BE2C (cell line): ENCODE measurements at regions not wholly inside any gene's neighbourhood (a gene's known extent, or its start where the extent isn't known, plus 50 kb on each side); places are given as distances from the start of the nearest gene placed in this dataset.
A peak's percentile ranks its signal among the peaks of the same experiment; 100 is the strongest.

Experiments
- DNase-seq: peaks from one replicate; pipeline ENCODE4 v3.0.0-alpha.2; 2020
- H3K27me3 ChIP-seq: fragments of 250-450 bp; sonication (Bioruptor Pico); 2 replicates; pipeline ENCODE4 v1.5.1; 2020; ENCODE audit warnings: mild to moderate bottlenecking
- H3K36me3 ChIP-seq: fragments of 250-450 bp; sonication (Bioruptor Pico); 2 replicates; pipeline ENCODE4 v1.5.1; 2020; ENCODE audit warnings: mild to moderate bottlenecking
- H3K4me1 ChIP-seq: fragments of 250-450 bp; sonication (Bioruptor Pico); 2 replicates; pipeline ENCODE4 v1.5.1; 2020
- H3K4me3 ChIP-seq: 2 replicates; pipeline ENCODE4 v1.5.1; 2011; ENCODE audit warnings: low read depth, low read length
- H3K9me3 ChIP-seq: fragments of 250-450 bp; sonication (Bioruptor Pico); 2 replicates; pipeline ENCODE4 v1.5.1; 2020
- CTCF ChIP-seq: IDR thresholded peaks from 2 replicates; pipeline ENCODE4 v1.5.1; 2012; ENCODE audit warnings: mild to moderate bottlenecking, low read depth, low read length

GRCh38 chr15:93983526-93983925, 247.8 kb upstream of the MCTP2 start:
- Histone ChIP-seq H3K27me3 (no peaks in the 10 kb centered on the region), H3K4me3 (no peak overlapping the region), H3K36me3 (no peaks in the 10 kb centered on the region), H3K9me3 (no peaks in the 10 kb centered on the region), H3K4me1 (no peaks in the 10 kb centered on the region; the same call in 1 of the 2 replicates)
- DNase-seq = no peak
- no peak for TF ChIP-seq CTCF

- no peak for DNase-seq
- H3K36me3 ChIP-seq = no peaks in the 10 kb centered on the region
- H3K9me3 ChIP-seq = no peaks in the 10 kb centered on the region
- H3K4me3 ChIP-seq = no peak overlapping the region
- no peaks in the 10 kb centered on the region for H3K27me3 ChIP-seq
- no peaks in the 10 kb centered on the region; the same call in 1 of the 2 replicates for H3K4me1 ChIP-seq
- no peak for TF ChIP-seq CTCF
Observed at GRCh38 chr15:93982226-93982727, 249.1 kb upstream of the MCTP2 start.

GRCh38 chr15:93981706-93982105, 249.7 kb upstream of the MCTP2 start:
- Histone ChIP-seq H3K9me3 (no peaks in the 10 kb centered on the region), H3K4me3 (no peak overlapping the region), H3K4me1 (no peaks in the 10 kb centered on the region; the same call in 1 of the 2 replicates), H3K36me3 (no peaks in the 10 kb centered on the region), H3K27me3 (no peaks in the 10 kb centered on the region)
- no peak for TF ChIP-seq CTCF
- no peak for DNase-seq

GRCh38 chr15:93980261-93980911, 251.0 kb upstream of the MCTP2 start:
- H3K4me1 ChIP-seq = no peaks in the 10 kb centered on the region; the same call in 1 of the 2 replicates

GRCh38 chr15:93974804-93975481, 256.4 kb upstream of the MCTP2 start:
- TF ChIP-seq CTCF = peak; percentile 81
- Histone ChIP-seq H3K4me3 (no peak overlapping the region), H3K36me3 (no peaks in the 10 kb centered on the region), H3K4me1 (no peaks in the 10 kb centered on the region), H3K27me3 (no peaks in the 10 kb centered on the region), H3K9me3 (no peaks in the 10 kb centered on the region)
- peak; percentile 48 for DNase-seq

More at GRCh38 chr15:93980261-93980911, 251.0 kb upstream of the MCTP2 start:
- Histone ChIP-seq H3K27me3 (no peaks in the 10 kb centered on the region), H3K36me3 (no peaks in the 10 kb centered on the region), H3K9me3 (no peaks in the 10 kb centered on the region), H3K4me3 (no peak overlapping the region)
- DNase-seq = no peak
- no peak for TF ChIP-seq CTCF

GRCh38 chr15:93973287-93973686, 258.1 kb upstream of the MCTP2 start:
- Histone ChIP-seq H3K36me3 (no peaks in the 10 kb centered on the region), H3K4me1 (no peaks in the 10 kb centered on the region), H3K9me3 (no peaks in the 10 kb centered on the region), H3K4me3 (no peak overlapping the region), H3K27me3 (no peaks in the 10 kb centered on the region)
- DNase-seq = no peak
- no peak for TF ChIP-seq CTCF
